ENCODE measurements at regions not wholly inside any gene's neighbourhood (a gene's known extent, or its start where the extent isn't known, plus 50 kb on each side); places are given as distances from the start of the nearest gene placed in this dataset.

- TF ChIP-seq CTCF (conservative IDR thresholded peaks at IDR 0.05; ENCODE audit: low read depth, low read length): no peak
- no peak for TF ChIP-seq EZH2 (IDR thresholded peaks at IDR 0.05; ENCODE audit: borderline replicate concordance, low read depth, low read length, poor library complexity, severe bottlenecking)
Measured at GRCh38 chr9:36461323-36461722, 61.3 kb upstream of the RNF38 start.
